ENCODE measurements at regions not wholly inside any gene's neighbourhood (a gene's known extent, or its start where the extent isn't known, plus 50 kb on each side); places are given as distances from the start of the nearest gene placed in this dataset.
A peak's percentile ranks its signal among the peaks of the same experiment; 100 is the strongest.

DNA sequence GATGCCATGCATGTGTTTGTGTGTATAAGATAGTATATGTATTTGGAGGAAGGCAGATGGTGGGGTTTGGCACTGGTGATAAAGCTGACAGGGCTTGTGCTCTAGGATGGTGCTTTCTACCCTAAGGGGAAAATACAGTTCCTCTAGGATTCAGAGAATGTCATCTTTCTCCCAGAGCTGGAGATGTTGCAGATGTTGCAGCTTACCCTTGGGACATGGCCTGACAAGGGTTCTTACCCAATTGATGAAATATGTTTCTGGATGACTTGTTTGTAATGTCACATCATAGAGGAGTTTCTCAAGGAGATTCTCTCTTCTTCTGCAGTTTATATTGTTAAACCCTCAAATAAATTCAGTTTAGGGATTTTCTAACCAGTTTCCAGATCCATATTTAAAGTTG is 52.5 kb upstream of the PITX2 start:
- DNase-seq, result no peak

DNA sequence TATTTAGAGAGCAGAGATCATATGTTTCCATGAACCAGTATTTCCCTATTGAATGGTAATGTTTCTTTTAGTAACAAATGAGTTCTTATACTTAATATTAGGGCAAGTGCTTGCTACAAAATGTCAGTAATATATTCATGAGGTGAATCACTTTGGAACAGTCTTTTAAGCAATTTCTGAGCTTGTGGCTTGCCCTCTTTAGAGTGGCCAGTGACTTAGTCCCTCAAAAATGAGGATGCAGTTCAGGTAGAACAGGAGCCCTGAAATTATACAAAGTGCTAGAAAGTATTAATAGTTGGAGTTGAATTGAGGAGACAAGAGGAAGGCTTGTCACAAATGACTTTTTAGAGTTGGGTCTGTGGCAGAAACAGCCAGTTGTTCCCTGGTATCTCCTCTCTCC is 53.4 kb upstream of the PITX2 start:
- DNase-seq, result no peak

DNA sequence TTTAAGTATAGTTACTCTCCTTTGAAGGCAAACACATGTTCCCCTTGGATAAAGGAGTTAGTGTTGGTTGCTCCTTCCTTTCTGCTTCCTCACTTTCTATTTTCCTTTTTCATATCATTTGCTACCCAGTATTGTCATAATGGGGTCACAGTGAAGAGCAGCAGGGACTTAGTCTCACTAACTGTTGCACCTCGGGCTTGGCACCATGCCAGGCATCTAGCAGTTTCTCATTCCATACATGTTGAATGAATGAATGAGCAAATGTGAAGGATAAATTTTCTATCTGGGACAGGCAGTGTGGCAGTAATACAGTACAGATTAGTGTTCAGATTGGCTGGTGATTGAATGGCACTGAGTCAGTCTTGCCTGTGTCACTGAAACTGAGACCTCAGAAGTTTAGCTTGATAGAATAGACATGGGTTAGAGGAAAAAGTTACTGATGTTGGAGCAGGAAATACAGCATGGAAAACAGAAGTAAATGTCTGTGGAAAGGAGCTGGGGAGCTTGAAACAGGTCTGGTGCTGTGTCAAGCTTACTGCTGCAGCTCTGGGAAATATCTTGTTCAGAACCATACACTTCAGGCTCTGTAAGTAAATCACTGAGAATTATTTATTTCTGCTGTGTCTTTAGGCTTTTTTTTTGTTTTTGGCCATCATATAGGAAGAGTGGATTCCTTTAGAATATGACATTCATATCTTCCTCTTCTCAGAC is 55.8 kb upstream of the PITX2 start:
- DNase-seq, result no peak

DNA sequence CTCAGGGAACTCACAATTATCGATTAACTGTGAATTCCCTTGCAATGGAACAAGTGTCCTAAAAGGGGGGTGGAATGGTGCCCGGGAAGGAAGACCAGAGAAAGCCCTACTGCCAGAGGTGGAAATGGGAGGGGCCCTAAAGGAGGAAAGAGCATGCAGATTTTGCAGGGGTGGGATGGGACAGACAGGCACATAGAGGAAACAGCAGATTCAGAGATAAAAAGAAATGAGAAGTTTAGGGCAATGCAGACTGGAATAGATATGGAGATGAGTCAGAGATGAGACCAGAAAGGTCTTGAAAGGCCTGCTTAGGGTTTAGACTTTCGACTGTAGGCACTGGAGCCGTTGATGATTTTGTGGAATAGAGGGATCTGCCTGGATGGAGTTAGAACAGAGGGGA is 57.4 kb upstream of the PITX2 start:
- DNase-seq, result no peak

DNA sequence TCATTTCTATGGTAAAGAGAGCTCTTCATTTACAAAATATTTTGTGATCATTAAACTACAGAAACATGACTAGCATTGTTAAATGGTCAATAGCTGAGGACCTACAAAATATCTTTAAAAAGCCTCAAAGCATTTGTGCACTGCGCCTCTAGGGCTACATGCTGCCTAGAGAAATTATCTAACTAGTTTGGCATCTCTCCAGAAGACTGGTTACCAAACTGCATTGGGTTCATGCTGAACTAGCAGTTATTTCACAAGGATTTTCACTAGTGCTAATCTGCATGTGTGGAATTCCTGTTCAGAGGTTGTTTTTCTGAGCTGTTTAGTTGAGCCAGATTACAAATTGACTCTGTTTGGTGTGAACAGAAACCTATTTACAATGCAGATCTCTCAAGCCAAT is 58.5 kb upstream of the PITX2 start:
- no peak for DNase-seq

DNA sequence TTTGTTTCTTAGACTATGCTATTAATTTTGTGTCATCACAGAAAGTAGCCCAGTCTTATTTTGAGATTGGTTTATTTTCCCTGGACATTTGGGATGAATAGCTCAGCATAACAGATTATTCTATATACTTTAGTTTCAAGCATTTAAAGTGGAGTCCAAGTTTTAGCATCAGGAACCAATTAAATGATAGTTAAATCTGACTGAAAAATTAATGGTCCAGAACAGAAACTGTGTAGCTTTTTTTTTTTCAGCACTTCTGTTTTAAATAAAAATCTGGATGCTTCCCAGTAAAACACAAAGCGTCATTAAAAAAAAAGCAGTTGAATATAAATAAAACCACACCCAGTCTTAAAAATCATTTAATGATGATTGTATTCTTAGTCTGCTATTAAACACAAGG is 59.4 kb upstream of the PITX2 start:
- DNase-seq, result no peak

DNA sequence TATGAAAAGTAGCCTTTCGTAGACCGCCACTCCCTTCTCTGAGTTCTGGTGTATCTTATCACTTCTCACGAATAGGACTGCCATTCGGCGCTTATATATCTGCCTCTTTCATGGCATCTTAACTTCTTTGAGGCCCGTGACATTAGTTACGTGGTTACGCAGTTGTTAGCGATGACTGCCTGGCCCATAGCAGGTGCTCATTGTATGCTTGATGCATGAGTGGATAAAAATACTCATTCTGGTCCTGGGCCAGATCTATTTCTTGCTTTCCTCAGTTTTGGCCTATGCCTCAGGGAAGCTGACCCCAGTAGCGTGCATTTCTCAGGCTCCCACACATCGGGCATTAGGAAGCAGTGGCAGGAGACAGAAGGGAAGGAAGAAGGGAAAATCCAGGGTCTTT is 60.7 kb upstream of the PITX2 start:
- no peak for DNase-seq

DNA sequence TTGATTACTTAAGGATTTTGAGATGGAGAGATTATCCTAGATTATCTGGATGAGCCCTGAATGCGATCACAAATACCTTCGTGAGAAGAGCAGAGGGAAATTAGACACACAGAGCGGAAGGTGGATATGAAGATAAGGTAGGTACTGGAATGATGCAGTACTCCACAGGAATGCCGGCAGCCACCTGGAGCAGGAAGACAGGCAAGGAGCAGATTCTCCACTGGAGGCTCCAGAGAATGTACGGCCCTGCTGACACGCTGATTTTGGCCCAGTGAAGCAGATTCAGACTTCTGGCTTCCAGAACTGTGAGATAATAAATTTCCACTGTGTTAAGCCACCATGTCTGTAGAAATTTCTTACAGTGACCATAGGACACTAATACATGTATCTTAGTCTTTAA is 79.4 kb upstream of the PITX2 start:
- DNase-seq, result no peak

DNA sequence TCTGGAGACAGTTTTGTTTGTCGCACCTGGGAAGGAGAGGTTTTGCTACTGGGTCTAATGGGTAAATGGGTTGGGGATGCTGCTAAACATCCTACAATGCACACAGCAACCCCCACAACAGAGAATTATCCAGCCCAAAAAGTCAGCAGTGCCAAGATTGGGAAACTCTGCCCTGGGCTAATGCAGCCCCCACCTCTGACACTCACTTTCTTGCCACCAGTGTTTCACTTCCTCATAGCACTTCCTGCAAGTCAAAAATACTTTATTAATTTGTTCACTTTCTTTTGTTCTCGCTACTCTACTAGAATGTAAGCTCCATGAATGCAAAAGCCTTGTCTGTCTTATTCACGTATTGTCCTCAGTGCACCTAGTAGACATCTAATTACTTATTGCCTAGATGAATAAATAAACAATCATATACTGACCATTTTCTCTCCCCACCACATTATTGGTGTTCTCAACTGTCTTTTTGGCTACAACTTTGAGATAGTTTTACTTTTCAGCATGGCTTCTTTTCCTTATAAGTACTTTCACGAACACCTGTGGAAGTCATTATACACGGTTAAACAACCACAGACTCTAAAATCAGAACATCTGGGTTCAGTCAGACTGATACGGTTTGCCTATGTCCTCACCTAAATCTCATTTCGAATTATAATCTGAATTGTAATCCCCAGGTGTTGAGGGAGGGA is 82.0 kb upstream of the PITX2 start:
- no peak for DNase-seq

DNA sequence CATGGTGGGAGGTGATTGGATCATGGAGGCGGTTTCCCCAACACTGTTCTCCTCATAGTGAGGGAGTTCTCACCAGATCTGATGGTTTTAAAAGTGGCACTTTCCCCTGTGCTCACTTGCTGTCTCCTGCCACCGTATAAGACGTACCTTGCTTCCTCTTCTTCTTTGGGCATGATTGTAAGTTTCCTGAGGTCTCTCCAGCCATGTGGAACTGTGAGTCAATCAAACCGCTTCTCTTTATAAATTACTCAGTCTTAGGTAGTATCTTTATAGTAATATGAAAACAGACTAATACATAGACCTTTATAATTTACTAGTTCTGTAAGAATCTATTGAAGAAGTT is 82.5 kb upstream of the PITX2 start:
- DNase-seq, result no peak

DNA sequence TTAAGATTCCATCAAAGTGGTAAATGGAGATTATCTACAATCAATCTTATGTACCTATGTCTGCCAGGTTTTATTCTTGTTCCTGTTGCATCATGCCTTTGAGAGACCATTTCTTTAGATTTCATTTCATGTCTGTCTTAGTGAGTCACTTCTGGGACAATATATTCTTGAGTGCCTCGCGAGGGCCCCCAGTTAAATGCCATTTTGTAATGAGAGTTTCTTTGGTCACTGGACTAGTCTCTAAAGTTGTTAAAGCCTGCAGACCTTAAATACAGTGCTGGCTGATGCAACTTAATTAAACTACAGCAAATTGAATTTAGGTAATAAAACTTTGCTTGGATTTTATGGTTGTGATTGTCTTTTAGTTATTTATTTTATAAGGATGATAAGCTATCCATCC is 87.2 kb upstream of the PITX2 start:
- no peak for DNase-seq

DNA sequence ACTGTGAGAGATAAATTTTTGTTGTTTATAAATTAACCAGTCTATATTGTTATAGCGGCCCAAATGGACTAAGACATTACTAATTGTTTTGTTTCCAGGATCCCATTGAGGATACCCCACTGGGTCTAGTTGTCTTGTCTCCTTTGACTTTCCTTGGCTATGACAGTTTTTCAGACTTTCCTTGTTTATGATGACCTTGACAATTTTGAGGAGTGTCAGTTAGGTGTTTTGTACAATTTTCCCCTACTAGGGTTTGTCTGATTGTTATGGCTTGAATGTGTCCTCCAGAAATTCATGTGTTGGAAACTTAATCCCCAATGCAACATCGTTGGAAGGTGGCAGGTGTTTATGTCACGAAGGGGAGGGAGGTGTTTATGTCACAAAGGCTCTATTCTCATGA is 89.6 kb upstream of the PITX2 start:
- no peak for DNase-seq

DNA sequence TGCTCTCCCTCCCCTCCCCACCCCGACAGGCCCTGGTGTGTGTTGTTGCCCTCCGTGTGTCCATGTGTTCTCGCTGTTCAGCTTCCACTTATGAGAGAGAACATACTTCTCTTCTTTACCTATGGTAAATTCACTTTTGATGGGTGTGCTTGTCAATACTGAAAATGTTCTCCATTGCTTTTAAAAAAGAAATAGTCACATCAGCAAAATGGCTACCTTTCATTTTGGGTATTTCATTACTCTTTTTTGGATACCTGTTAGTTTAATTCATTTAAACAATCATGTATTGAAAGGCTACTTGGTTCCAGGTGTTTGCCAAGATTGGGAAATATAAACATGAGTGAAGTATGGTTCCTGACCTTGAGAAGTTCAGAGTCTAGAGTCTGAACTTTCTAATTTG is 107.4 kb upstream of the PITX2 start:
- DNase-seq, result no peak

DNA sequence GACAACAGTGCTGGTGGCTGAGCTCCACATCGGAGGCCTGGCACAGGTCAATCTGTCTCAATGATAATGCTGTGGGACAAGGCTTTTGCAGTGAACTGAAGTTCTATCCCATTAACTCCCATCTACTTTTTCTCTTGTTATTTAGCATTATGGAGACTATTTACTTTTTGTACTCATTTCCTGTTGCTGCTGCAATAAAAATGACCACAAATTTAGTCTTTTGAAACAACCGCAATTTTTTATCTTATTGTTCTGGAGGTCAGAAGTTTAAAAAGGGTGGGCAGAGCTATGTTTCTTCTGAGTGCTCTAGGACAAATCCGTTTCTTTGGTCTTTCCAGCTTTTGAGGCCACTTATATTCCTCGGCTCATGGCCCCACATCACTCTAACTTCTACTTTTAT is 111.0 kb upstream of the PITX2 start:
- no peak for DNase-seq

DNA sequence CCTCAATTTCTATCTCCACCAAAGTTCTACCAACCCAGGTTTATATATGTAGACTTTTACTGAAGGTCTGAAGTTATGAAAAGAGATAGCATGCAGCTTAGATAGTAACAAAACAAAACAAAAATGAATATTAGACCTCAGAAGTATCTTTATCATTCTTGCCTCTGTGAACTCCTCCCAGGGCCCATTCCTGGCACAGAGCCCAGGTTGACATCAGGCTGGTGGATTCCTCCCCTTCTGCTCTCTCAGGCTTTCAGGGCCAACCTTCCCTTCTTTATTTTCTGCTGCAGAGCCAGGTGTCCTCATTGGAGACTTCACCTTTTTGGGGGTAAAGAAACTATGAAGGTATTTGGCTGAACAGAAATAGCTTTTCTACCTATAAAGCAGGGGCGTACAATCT is 112.8 kb upstream of the PITX2 start:
- peak; percentile 8 for DNase-seq

DNA sequence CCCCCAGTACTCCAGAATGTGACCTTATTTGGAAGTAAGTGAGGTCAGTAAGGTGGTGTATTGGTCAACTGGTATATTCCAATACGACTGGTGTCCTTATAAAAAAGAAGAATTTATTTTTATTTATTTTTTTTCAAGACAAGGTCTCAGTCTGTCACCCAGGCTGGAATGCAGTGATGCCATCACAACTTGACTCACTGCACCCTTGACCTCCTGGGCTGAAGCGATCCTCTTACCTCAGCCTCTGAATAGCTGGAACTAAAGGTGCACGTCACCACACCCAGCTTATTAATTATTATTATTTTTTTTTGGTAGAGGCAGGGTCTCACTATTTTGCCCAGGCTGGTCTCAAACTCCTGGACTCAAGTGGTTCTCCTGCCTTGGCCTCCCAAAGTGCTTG is 115.1 kb upstream of the PITX2 start:
- DNase-seq, result no peak

DNA sequence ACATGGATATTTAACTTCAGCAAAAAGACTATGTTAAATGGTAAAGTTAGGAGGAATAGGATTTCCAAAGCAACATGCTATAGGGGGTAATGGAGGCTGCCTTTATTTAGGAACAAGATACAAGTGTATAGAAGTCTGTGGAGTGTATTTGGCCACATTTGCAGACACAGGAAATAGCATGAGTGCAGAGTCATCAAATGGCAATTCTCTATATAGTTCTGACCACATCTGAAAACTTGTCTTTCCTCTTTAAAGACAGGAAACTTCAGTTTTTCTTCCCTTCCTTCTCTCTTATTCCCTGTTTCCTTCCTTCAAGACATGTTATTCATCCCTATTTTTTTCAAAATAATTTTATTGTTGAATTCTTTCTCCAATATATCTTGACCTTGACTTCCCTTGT is 119.3 kb upstream of the PITX2 start:
- DNase-seq, result no peak

DNA sequence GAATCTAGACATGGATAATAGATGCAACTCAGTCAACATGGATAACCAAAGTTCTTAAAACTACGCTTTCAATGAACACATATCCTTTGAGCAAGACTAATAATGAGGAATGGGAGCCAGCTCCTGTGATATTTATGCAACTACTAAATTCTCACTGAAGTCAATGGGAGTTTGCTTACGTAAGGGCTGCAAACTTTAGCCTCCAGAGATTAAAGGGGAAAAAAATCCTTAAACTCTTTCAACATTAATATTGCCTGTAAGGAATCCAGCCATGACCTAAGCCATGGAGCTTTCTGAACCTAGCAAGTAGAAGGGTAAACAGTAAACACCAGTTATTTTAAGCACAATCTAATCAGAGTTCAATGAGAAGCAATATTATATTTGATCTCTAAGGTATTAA is 125.2 kb upstream of the PITX2 start:
- DNase-seq, result no peak

DNA sequence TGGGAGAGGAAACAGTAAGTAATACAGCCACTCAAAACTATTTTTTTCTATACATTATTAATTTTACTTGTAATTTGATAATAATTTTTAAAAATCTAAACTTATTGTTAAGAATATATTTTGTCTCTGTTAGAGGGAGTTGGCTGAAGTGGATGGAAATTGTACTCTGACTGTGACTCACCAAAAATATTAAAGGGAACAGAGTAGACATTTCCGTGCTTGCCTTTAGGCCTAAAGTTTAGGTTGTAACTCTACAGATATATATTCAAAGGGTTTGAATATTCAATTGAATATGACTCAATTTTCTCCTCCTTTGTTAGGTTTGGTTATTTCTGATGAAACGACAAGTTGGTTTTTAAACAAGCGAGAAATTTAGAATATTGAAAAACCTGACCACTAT is 128.3 kb upstream of the PITX2 start:
- no peak for DNase-seq

DNA sequence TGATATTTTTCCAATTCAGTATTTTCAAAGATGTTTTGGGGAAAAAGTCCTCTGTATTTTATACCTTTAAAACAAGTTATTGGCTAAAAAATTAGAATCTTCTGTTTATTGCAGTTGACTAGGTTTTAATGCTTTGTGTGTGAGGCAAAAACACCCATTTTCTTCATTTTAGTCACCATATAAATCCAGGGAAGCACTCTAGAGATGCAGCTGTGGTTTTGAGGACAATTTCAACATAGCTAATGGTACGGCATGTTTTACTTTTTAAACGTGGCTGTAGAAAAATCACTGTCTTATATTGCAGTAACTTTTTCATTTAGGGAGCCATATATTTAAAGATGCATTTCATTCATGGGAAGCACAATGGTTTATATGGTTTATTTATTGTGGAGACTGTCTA is 129.1 kb upstream of the PITX2 start:
- DNase-seq, result no peak

DNA sequence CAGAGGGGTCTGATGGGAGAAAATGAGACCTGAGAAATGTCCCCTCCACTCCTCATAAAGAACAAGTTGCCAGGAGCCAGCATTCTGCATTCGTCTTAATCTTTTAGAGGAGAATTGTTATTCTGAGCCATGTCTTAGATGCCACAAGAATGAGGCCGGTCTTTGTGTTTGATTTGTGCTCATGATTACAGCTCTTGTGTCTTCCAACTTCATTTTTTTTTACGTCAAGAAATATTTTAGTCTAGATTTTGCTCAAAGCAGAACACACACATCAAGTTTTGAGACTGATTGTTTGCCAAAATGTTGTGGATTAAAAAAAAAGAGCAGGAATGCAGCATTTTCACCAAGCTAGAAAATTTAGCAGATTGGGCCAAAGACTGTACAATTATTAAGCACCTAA is 130.6 kb upstream of the PITX2 start:
- no peak for DNase-seq

DNA sequence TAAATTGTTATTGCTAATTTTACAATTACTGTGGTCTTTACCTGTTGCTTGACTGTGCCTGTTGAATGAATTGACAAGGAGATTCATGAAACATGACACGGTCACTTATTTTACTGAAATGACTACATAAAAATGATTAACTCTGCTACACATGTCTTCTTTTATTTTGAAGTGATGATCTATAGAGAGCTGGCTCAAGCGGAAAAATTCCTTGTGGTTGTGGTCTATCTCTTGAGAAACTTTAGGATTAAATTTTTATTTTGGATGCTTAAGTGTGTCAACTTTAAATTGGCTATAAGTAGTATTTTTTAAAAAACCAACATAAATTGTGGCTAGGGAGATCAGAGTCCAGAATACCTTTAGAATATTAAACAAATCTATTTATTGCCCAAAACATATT is 131.8 kb upstream of the PITX2 start:
- no peak for DNase-seq

DNA sequence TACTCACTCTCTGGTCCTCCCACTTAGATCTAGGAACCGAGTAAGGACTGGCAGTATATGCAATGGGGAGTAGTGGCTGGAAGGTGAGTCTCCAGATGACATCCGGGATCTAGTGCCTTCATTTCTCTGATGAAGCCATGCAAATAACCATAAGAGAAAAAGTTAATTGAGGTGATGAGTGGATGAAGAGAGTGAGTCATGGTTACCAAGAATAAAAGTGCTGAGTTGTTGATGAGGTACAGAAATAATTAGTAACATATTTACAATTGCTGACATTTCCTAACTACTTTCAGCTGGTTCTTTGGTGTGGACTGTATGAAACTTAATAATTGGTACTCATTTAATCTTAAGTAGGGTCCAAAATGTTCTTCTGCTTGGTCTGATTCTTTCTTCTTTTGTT is 146.7 kb upstream of the PITX2 start:
- DNase-seq, result no peak

DNA sequence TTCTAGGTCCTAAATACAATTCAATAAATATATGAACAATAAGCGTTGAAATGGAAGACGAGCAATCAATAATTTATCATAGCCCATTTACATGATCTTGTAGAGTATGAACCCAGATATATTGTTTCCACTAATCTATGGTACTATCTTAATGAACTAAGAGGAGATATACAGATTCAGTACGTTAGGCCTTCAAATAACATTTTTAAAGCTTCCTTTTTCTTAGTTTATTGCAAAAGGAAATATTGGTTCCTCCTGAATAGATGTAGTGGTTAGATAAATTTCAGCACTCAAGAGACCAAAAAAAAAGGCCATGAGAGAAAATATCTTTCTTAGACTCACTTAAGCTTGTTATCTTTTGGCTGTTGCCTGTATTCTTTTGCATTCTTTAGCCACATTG is 147.5 kb upstream of the PITX2 start:
- DNase-seq, result no peak

DNA sequence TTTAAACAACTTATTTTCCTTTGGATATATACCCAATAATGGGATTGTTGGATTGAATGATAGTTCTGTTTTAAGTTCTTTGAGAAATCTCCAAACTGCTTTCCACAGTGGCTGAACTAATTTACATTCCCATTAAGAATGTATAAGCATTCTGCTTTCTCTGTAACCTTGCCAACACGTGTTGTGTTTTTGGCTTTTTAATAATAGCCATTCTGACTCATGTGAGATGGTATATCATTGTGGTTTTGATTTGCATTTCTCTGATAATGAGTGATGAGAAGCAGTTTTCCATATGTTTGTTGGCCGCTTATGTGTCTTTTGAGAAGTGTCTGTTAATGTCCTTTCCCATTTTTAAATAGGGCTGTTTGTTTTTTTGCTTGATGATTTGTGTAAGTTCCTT is 155.6 kb upstream of the PITX2 start:
- DNase-seq, result no peak
